GM12878 (cell line): ENCODE measurements at regions not wholly inside any gene's neighbourhood (a gene's known extent, or its start where the extent isn't known, plus 50 kb on each side); places are given as distances from the start of the nearest gene placed in this dataset.

ENCODE experiments used
- ATAC-seq: fragments of 200-7000 bp; cut with Tn5 transposase; 3 replicates; pipeline ENCODE4 v1.9.1; 2020; ENCODE audit warnings: mild to moderate bottlenecking, moderate library complexity
- BruUV-seq: library from RNA; stranded (reverse); fragments of 400-500 nt; replicated peaks from 2 replicates; lab custom pipeline; 2021; lab: Mats Ljungman, UMichigan
- CTCF ChIA-PET: fragments of 300-600 bp; sonication (Branson Sonifier 250); formaldehyde crosslinking; extraction: SDS; loops from one replicate; lab custom pipeline; 2021; ENCODE audit warnings: inconsistent platforms; lab: Yijun Ruan, JAX
- POLR2A ChIA-PET: fragments of 350-600 bp; formaldehyde crosslinking; extraction: SDS; loops from one replicate; lab custom pipeline; 2021; ENCODE audit warnings: inconsistent platforms; lab: Charles Lee
- RAD21 ChIA-PET: fragments of 300-600 bp; sonication (Branson Sonifier 250); formaldehyde crosslinking; loops from one replicate; lab custom pipeline; 2023; ENCODE audit warnings: antibody characterized with exemption; ENCODE audit not compliant: unreplicated experiment; lab: Charles Lee
- SMC1A ChIA-PET: fragments of 300-600 bp; sonication (Branson Sonifier 250); formaldehyde crosslinking; loops from one replicate; lab custom pipeline; 2023; ENCODE audit not compliant: unreplicated experiment, uncharacterized antibody; lab: Charles Lee
- DNase-seq: peaks from one replicate; pipeline ENCODE4 v3.0.0-alpha.2; 2011; ENCODE audit warnings: low read depth, low spot score
- FAIRE-seq: peaks from 3 replicates; lab custom pipeline; 2011; peaks lifted over from hg19 to GRCh38; lab: Jason Lieb, UNC
- H2AFZ ChIP-seq: 2 replicates; pipeline ENCODE4 v1.6.0; 2011; ENCODE audit warnings: low read depth, low read length, control low read depth; ENCODE audit not compliant: control insufficient read depth
- H3K27ac ChIP-seq: 2 replicates; pipeline ENCODE4 v1.5.1; 2011; ENCODE audit warnings: control low read depth; ENCODE audit not compliant: control insufficient read depth, insufficient read depth
- H3K27me3 ChIP-seq, 2 experiments: replicated peaks in 1 of 2; 2 replicates each; pipeline versions ENCODE4 v1.6.0 to v1.6.1; 2011; ENCODE audit warnings: low read length in 1 of 2; ENCODE audit not compliant: control insufficient read depth in 2 of 2, insufficient read depth in 2 of 2
- H3K36me3 ChIP-seq, 2 experiments: 2 replicates each; pipeline ENCODE4 v1.5.1; 2011; ENCODE audit warnings: low read length in 1 of 2; ENCODE audit not compliant: control insufficient read depth in 2 of 2, insufficient read depth in 2 of 2
- H3K4me1 ChIP-seq: 2 replicates; pipeline ENCODE4 v1.6.1; 2011; ENCODE audit warnings: mild to moderate bottlenecking, low read length, moderate library complexity, mixed read lengths; ENCODE audit not compliant: control insufficient read depth, insufficient read depth
- H3K4me2 ChIP-seq: 2 replicates; pipeline ENCODE4 v1.6.0; 2011; ENCODE audit warnings: control low read depth; ENCODE audit not compliant: control insufficient read depth, insufficient read depth
- H3K4me3 ChIP-seq: fragments of 200-600 bp; sonication (generic); 2 replicates; pipeline ENCODE4 v1.5.1; 2016
- H3K79me2 ChIP-seq: 2 replicates; pipeline ENCODE4 v1.6.0; 2011; ENCODE audit warnings: low read length; ENCODE audit not compliant: control insufficient read depth, insufficient read depth
- H3K9ac ChIP-seq: 2 replicates; pipeline ENCODE4 v1.8.0; 2011; ENCODE audit warnings: low read length, control low read depth, mixed read lengths; ENCODE audit not compliant: control insufficient read depth, insufficient read depth
- H3K9me3 ChIP-seq: replicated peaks from 3 replicates; pipeline ENCODE4 v1.5.1; 2011; ENCODE audit warnings: mild to moderate bottlenecking, low read length; ENCODE audit not compliant: control insufficient read depth, insufficient read depth
- H4K20me1 ChIP-seq: 2 replicates; pipeline ENCODE4 v1.6.0; 2011; ENCODE audit not compliant: control insufficient read depth, insufficient read depth
- ATF7 ChIP-seq: fragments of 450-650 bp; IDR thresholded peaks from 2 replicates; pipeline ENCODE4 v1.6.1; 2016; ENCODE audit warnings: low read depth, mild to moderate bottlenecking
- CBFB ChIP-seq: IDR thresholded peaks from 2 replicates; pipeline ENCODE4 v1.6.1; 2016; ENCODE audit warnings: antibody characterized with exemption, low read depth
- CBX3 ChIP-seq: fragments of 200-600 bp; sonication (generic); IDR thresholded peaks from 2 replicates; pipeline ENCODE4 v1.6.1; 2016; ENCODE audit warnings: low read depth, borderline replicate concordance
- HDAC6 ChIP-seq: fragments of 200-600 bp; sonication (generic); IDR thresholded peaks from one replicate; pipeline ENCODE4 v1.8.0; 2017; ENCODE audit warnings: antibody characterized with exemption; ENCODE audit not compliant: unreplicated experiment
- KAT2A ChIP-seq: conservative IDR thresholded peaks from 2 replicates; pipeline ENCODE4 v1.6.1; 2011; ENCODE audit warnings: low read depth, low read length; ENCODE audit not compliant: control insufficient read depth
- NFYA ChIP-seq: IDR thresholded peaks from 2 replicates; pipeline ENCODE4 v1.6.1; 2011; ENCODE audit warnings: low read depth, mild to moderate bottlenecking, low read length, improper control_type of control experiment, borderline replicate concordance
- PAX5 ChIP-seq: IDR thresholded peaks from 2 replicates; pipeline ENCODE4 v1.6.1; 2011; ENCODE audit warnings: low read depth, low read length, borderline replicate concordance
- PML ChIP-seq: IDR thresholded peaks from 2 replicates; pipeline ENCODE4 v1.6.1; 2012; ENCODE audit warnings: low read length, inconsistent platforms
- RCOR1 ChIP-seq: conservative IDR thresholded peaks from 2 replicates; pipeline ENCODE4 v1.6.1; 2012; ENCODE audit warnings: low read depth, low read length, improper control_type of control experiment
- ZNF24 ChIP-seq: fragments of 450-650 bp; IDR thresholded peaks from 2 replicates; pipeline ENCODE4 v1.6.1; 2017; ENCODE audit warnings: antibody characterized with exemption, mild to moderate bottlenecking
- ZNF384 ChIP-seq: IDR thresholded peaks from 2 replicates; pipeline ENCODE4 v1.6.1; 2012; ENCODE audit warnings: low read depth, mild to moderate bottlenecking, low read length, improper control_type of control experiment, borderline replicate concordance
- WGBS: methylation state at CpG from one replicate; pipeline ENCODE4 v1.1.6; 2016; ENCODE audit warnings: low lambda C conversion rate; ENCODE audit not compliant: insufficient replicate concordance, insufficient coverage; ENCODE audit errors: missing lambda C conversion rate; 5-methylcytosine and 5-hydroxymethylcytosine counted together
- in situ Hi-C: fragments of 300-500 bp; cut with MboI; formaldehyde crosslinking; loops from 9 replicates; pipeline ENCODE4 v1.14.3; 2018; ENCODE audit warnings: mixed read lengths
- intact Hi-C: fragments of 100-400 bp; cut with micrococcal nuclease; formaldehyde crosslinking; loops from one replicate; pipeline ENCODE4 v1.14.2; 2022; ENCODE audit not compliant: unreplicated experiment
- TF ChIP-seq, protein P1 (sequence below): fragments of 450-650 bp; IDR thresholded peaks from 2 replicates; pipeline ENCODE4 v1.6.1; 2014; ENCODE audit warnings: mild to moderate bottlenecking
- TF ChIP-seq, protein P2 (sequence below): fragments of 450-650 bp; IDR thresholded peaks from 2 replicates; pipeline ENCODE4 v1.6.1; 2017; ENCODE audit warnings: mild to moderate bottlenecking, low read depth, inconsistent platforms; ENCODE audit not compliant: poor library complexity, severe bottlenecking
- TF ChIP-seq, protein P3 (sequence below): IDR thresholded peaks from 2 replicates; pipeline ENCODE4 v1.6.1; 2012; ENCODE audit warnings: improper control_type of control experiment, low read depth, low read length; ENCODE audit not compliant: insufficient replicate concordance

DNA sequence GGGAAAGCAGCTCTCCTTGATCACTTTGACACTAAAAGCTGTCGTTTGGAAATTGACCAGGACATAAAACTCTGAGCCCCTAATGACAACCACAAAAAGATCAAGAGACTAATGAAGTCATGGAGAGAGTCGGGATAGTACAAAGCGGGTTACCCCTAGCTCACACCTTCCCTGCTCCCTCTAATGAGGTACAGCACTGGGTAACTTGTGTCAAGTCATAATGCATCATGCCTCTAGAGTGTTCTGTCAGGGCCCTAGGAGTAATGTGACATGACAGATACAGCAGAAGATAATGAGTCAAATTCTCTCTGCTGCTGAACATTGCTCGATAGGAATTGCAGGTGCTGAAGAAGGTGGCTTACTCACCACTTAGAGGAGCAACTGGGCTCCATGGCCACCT, 130.7 kb downstream of the AQP4 start (continued):
- TF ChIP-seq, protein P1, sequence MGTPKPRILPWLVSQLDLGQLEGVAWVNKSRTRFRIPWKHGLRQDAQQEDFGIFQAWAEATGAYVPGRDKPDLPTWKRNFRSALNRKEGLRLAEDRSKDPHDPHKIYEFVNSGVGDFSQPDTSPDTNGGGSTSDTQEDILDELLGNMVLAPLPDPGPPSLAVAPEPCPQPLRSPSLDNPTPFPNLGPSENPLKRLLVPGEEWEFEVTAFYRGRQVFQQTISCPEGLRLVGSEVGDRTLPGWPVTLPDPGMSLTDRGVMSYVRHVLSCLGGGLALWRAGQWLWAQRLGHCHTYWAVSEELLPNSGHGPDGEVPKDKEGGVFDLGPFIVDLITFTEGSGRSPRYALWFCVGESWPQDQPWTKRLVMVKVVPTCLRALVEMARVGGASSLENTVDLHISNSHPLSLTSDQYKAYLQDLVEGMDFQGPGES: no peak
- TF ChIP-seq ZNF24 (no peak), ATF7 (no peak), PML (no peak)

DNA sequence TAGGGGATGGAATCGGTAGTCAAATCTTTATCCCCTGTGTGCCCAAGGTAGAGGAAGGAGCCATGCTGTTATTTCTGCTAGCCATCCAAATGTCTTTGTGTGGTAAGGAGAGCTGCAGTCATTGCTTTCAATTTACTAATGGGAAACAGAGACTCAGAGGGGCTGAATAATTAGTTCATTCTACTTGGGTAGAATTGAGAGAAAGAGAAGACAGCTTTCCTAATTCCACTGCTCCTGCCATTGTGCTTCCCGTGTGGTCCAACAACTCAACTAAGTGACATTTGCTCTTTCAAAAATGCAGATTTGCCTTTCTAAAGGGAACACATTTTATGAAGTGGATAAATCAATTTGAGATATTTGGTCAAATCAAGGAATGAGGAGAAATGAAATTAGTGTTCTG, 136.1 kb downstream of the AQP4 start:
- Histone ChIP-seq H3K36me3 (no peaks in the 10 kb centered on the region), H4K20me1 (no peaks in the 10 kb centered on the region), H3K4me1 (no peaks in the 10 kb centered on the region), H3K4me3 (no peak overlapping the region), H3K9me3 (no peaks in the 10 kb centered on the region), H3K9ac (no peak overlapping the region), H3K79me2 (no peaks in the 10 kb centered on the region), H3K4me2 (no peak overlapping the region), H3K27ac (no peak overlapping the region), H3K27me3 (peaks cover 0 to 6% of the 10 kb centered on the region in 2 experiments; a peak in 1 of 4 replicates), H2AFZ (no peak overlapping the region)
- intact Hi-C loops: no loop called here
- ChIA-PET POLR2A (no interaction called here), CTCF (no interaction called here), SMC1A (interaction anchor here (0.7 to 1.3 kb wide), 3 partner anchors 19 to 95 kb away, joined by 4 read pairs; no protein-coding TSS in a partner anchor), RAD21 (no interaction called here)
- 55% methylated on average over 2 of the region's 2 CpGs for WGBS
- DNase-seq (no peak), ATAC-seq (no peak), FAIRE-seq (no peak)
- no TSS peak for BruUV-seq
- TF ChIP-seq ZNF384: no peak
- TF ChIP-seq PAX5: no peak
- no peak for TF ChIP-seq KAT2A
- TF ChIP-seq HDAC6: no peak
- no peak for TF ChIP-seq RCOR1
- TF ChIP-seq, protein P2, sequence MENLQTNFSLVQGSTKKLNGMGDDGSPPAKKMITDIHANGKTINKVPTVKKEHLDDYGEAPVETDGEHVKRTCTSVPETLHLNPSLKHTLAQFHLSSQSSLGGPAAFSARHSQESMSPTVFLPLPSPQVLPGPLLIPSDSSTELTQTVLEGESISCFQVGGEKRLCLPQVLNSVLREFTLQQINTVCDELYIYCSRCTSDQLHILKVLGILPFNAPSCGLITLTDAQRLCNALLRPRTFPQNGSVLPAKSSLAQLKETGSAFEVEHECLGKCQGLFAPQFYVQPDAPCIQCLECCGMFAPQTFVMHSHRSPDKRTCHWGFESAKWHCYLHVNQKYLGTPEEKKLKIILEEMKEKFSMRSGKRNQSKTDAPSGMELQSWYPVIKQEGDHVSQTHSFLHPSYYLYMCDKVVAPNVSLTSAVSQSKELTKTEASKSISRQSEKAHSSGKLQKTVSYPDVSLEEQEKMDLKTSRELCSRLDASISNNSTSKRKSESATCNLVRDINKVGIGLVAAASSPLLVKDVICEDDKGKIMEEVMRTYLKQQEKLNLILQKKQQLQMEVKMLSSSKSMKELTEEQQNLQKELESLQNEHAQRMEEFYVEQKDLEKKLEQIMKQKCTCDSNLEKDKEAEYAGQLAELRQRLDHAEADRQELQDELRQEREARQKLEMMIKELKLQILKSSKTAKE: no peak
- TF ChIP-seq CBFB: no peak
- no peak for TF ChIP-seq NFYA
- TF ChIP-seq ZNF24: no peak
- no peak for TF ChIP-seq CBX3
- TF ChIP-seq, protein P3, sequence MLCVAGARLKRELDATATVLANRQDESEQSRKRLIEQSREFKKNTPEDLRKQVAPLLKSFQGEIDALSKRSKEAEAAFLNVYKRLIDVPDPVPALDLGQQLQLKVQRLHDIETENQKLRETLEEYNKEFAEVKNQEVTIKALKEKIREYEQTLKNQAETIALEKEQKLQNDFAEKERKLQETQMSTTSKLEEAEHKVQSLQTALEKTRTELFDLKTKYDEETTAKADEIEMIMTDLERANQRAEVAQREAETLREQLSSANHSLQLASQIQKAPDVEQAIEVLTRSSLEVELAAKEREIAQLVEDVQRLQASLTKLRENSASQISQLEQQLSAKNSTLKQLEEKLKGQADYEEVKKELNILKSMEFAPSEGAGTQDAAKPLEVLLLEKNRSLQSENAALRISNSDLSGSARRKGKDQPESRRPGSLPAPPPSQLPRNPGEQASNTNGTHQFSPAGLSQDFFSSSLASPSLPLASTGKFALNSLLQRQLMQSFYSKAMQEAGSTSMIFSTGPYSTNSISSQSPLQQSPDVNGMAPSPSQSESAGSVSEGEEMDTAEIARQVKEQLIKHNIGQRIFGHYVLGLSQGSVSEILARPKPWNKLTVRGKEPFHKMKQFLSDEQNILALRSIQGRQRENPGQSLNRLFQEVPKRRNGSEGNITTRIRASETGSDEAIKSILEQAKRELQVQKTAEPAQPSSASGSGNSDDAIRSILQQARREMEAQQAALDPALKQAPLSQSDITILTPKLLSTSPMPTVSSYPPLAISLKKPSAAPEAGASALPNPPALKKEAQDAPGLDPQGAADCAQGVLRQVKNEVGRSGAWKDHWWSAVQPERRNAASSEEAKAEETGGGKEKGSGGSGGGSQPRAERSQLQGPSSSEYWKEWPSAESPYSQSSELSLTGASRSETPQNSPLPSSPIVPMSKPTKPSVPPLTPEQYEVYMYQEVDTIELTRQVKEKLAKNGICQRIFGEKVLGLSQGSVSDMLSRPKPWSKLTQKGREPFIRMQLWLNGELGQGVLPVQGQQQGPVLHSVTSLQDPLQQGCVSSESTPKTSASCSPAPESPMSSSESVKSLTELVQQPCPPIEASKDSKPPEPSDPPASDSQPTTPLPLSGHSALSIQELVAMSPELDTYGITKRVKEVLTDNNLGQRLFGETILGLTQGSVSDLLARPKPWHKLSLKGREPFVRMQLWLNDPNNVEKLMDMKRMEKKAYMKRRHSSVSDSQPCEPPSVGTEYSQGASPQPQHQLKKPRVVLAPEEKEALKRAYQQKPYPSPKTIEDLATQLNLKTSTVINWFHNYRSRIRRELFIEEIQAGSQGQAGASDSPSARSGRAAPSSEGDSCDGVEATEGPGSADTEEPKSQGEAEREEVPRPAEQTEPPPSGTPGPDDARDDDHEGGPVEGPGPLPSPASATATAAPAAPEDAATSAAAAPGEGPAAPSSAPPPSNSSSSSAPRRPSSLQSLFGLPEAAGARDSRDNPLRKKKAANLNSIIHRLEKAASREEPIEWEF: no peak
- in situ Hi-C loops: no loop called here
